A549 (cell line): ENCODE measurements at regions not wholly inside any gene's neighbourhood (a gene's known extent, or its start where the extent isn't known, plus 50 kb on each side); places are given as distances from the start of the nearest gene placed in this dataset.

Experiments used
- ATAC-seq, 2 experiments: fragments of 200-7000 bp in 1 of 2; fragments of >200 bp in 1 of 2; cut with Nextera tagmentation in 1 of 2; cut with Tn5 transposase in 1 of 2; 3 replicates each; pipeline versions ENCODE4 v1.8.0 to v1.9.1; 2018 to 2020; ENCODE audit warnings: mild to moderate bottlenecking in 1 of 2, moderate library complexity in 1 of 2
- CTCF ChIA-PET: fragments of 300-600 bp; sonication (Branson Sonifier 250); formaldehyde crosslinking; extraction: SDS; loops from one replicate; lab custom pipeline; 2021; ENCODE audit warnings: antibody characterized with exemption, inconsistent platforms; lab: Yijun Ruan, JAX
- POLR2A ChIA-PET: fragments of 350-600 bp; formaldehyde crosslinking; extraction: SDS; loops from one replicate; lab custom pipeline; 2021; ENCODE audit warnings: antibody characterized with exemption, inconsistent platforms; lab: Yijun Ruan, JAX
- DNase-seq, 2 experiments: peaks; one replicate each; pipeline versions ENCODE4 v3.0.0 to v3.0.0-alpha.2; 2011 to 2016; ENCODE audit warnings: low read depth in 1 of 2, low spot score in 1 of 2
- FAIRE-seq: peaks from 2 replicates; lab custom pipeline; 2011; peaks lifted over from hg19 to GRCh38; lab: Jason Lieb, UNC
- H3K27ac ChIP-seq, 2 experiments: fragments of >200 bp; sonication (Bioruptor Twin); formaldehyde crosslinking; 3 replicates each; pipeline ENCODE4 v1.5.1; 2016 to 2017
- H3K4me1 ChIP-seq: fragments of >200 bp; sonication (Bioruptor Twin); formaldehyde crosslinking; 3 replicates; pipeline ENCODE4 v1.6.1; 2016
- H3K4me2 ChIP-seq: fragments of >200 bp; sonication (Bioruptor Twin); formaldehyde crosslinking; 3 replicates; pipeline ENCODE4 v1.6.1; 2016
- H3K4me3 ChIP-seq: fragments of >200 bp; sonication (Bioruptor Twin); formaldehyde crosslinking; 3 replicates; pipeline ENCODE4 v1.5.1; 2016
- H3K9me3 ChIP-seq: fragments of >200 bp; sonication (Bioruptor Twin); formaldehyde crosslinking; 3 replicates; pipeline ENCODE4 v1.6.1; 2016
- ATOH8 ChIP-seq: fragments of 250-450 bp; sonication (Bioruptor Pico); IDR thresholded peaks from 2 replicates; pipeline ENCODE4 v1.5.0; 2020; ENCODE audit warnings: low read depth, mild to moderate bottlenecking, moderate library complexity
- BHLHE40 ChIP-seq: IDR thresholded peaks from 2 replicates; pipeline ENCODE4 v1.6.1; 2012; ENCODE audit warnings: low read depth, low read length, inconsistent platforms
- CBX2 ChIP-seq: fragments of 200-600 bp; sonication (generic); IDR thresholded peaks from 2 replicates; pipeline ENCODE4 v1.6.1; 2016; ENCODE audit warnings: low read depth, mild to moderate bottlenecking, borderline replicate concordance
- CEBPB ChIP-seq, 2 experiments: fragments of >200 bp in 1 of 2; sonication (Bioruptor Twin) in 1 of 2; formaldehyde crosslinking in 1 of 2; IDR thresholded peaks; 2 replicates each; pipeline ENCODE4 v1.6.1; 2012 to 2016
- CHD2 ChIP-seq: fragments of 150-350 bp; IDR thresholded peaks from 2 replicates; pipeline ENCODE4 v1.6.1; 2014; ENCODE audit warnings: low read length; ENCODE audit not compliant: partially characterized antibody
- EHF ChIP-seq: fragments of 250-450 bp; sonication (Bioruptor Pico); IDR thresholded peaks from 2 replicates; pipeline ENCODE4 v1.5.0; 2020; ENCODE audit warnings: mild to moderate bottlenecking
- ELK1 ChIP-seq: fragments of 150-350 bp; IDR thresholded peaks from 2 replicates; pipeline ENCODE4 v1.6.1; 2014; ENCODE audit warnings: low read depth, mild to moderate bottlenecking, low read length
- FOSB ChIP-seq: fragments of 250-450 bp; sonication (Bioruptor Pico); IDR thresholded peaks from 2 replicates; pipeline ENCODE4 v1.5.0; 2020; ENCODE audit warnings: mild to moderate bottlenecking, moderate library complexity
- FOSL2 ChIP-seq, 2 experiments: fragments of 450-650 bp in 1 of 2; fragments of >200 bp in 1 of 2; sonication (Bioruptor Twin) in 1 of 2; formaldehyde crosslinking; IDR thresholded peaks; 2 replicates each; pipeline versions ENCODE4 v1.5.0 to v1.6.1; 2016 to 2020; ENCODE audit warnings: mild to moderate bottlenecking in 1 of 2, moderate library complexity in 1 of 2
- GATA3 ChIP-seq: IDR thresholded peaks from 2 replicates; pipeline ENCODE4 v1.6.1; 2012; ENCODE audit warnings: borderline replicate concordance
- HOXB13 ChIP-seq: fragments of 250-450 bp; sonication (Bioruptor Pico); IDR thresholded peaks from 2 replicates; pipeline ENCODE4 v1.5.0; 2020; ENCODE audit warnings: low read depth, mild to moderate bottlenecking, moderate library complexity
- HOXB5 ChIP-seq: fragments of 250-450 bp; sonication (Bioruptor Pico); IDR thresholded peaks from 2 replicates; pipeline ENCODE4 v1.5.0; 2020; ENCODE audit warnings: mild to moderate bottlenecking, moderate library complexity
- JUN ChIP-seq, 2 experiments: fragments of >200 bp; sonication (Bioruptor Twin); formaldehyde crosslinking; IDR thresholded peaks; 2 replicates in 1 of 2; 3 replicates in 1 of 2; pipeline ENCODE4 v1.6.1; 2016 to 2017
- KDM1A ChIP-seq: fragments of 200-600 bp; sonication (generic); IDR thresholded peaks from 2 replicates; pipeline ENCODE4 v1.6.1; 2016; ENCODE audit warnings: low read depth, mild to moderate bottlenecking
- MAFK ChIP-seq: fragments of 450-650 bp; IDR thresholded peaks from 2 replicates; pipeline ENCODE4 v1.6.1; 2014; ENCODE audit not compliant: partially characterized antibody
- MAX ChIP-seq: IDR thresholded peaks from 2 replicates; pipeline ENCODE4 v1.6.1; 2012
- MAZ ChIP-seq: fragments of 150-350 bp; IDR thresholded peaks from 2 replicates; pipeline ENCODE4 v1.6.1; 2014; ENCODE audit warnings: antibody characterized with exemption, low read depth, low read length, borderline replicate concordance
- PBX3 ChIP-seq: IDR thresholded peaks from 2 replicates; pipeline ENCODE4 v1.6.1; 2012
- PHF8 ChIP-seq: fragments of 200-600 bp; sonication (generic); IDR thresholded peaks from 2 replicates; pipeline ENCODE4 v1.6.1; 2016; ENCODE audit warnings: low read depth, mild to moderate bottlenecking, antibody characterized with exemption, moderate library complexity, borderline replicate concordance
- RAD21 ChIP-seq, 2 experiments: fragments of >200 bp in 1 of 2; sonication (Bioruptor Twin) in 1 of 2; formaldehyde crosslinking in 1 of 2; IDR thresholded peaks in 1 of 2; conservative IDR thresholded peaks in 1 of 2; 2 replicates in 1 of 2; 3 replicates in 1 of 2; pipeline ENCODE4 v1.6.1; 2012 to 2018; ENCODE audit warnings: inconsistent platforms in 1 of 2
- SMC3 ChIP-seq: fragments of >200 bp; sonication (Bioruptor Twin); formaldehyde crosslinking; IDR thresholded peaks from 3 replicates; pipeline ENCODE4 v1.6.1; 2018; ENCODE audit warnings: inconsistent platforms
- SREBF2 ChIP-seq: fragments of 450-650 bp; IDR thresholded peaks from 2 replicates; pipeline ENCODE4 v1.6.1; 2014; ENCODE audit warnings: mild to moderate bottlenecking, moderate library complexity
- TP53 ChIP-seq: fragments of 250-450 bp; sonication (Bioruptor Pico); IDR thresholded peaks from 2 replicates; pipeline ENCODE4 v1.5.0; 2021; ENCODE audit warnings: mild to moderate bottlenecking, moderate library complexity
- ZFP36 ChIP-seq: fragments of 450-650 bp; IDR thresholded peaks from 2 replicates; pipeline ENCODE4 v1.6.1; 2014; ENCODE audit warnings: borderline replicate concordance; ENCODE audit not compliant: partially characterized antibody
- ZNF302 ChIP-seq: fragments of 250-450 bp; sonication (Bioruptor Pico); IDR thresholded peaks from 2 replicates; pipeline ENCODE4 v1.9.0; 2021; ENCODE audit warnings: inconsistent platforms, mild to moderate bottlenecking, moderate library complexity
- WGBS: methylation state at CpG from one replicate; pipeline ENCODE4 v1.1.6; 2017; ENCODE audit errors: missing lambda C conversion rate; 5-methylcytosine and 5-hydroxymethylcytosine counted together
- TF ChIP-seq, protein P1 (sequence below): fragments of 250-450 bp; sonication (Bioruptor Pico); IDR thresholded peaks from 2 replicates; pipeline ENCODE4 v1.5.0; 2021; ENCODE audit warnings: mild to moderate bottlenecking, moderate library complexity, borderline replicate concordance
- TF ChIP-seq, protein P2 (sequence below): fragments of >200 bp; sonication (Bioruptor Twin); formaldehyde crosslinking; IDR thresholded peaks from 2 replicates; pipeline ENCODE4 v1.6.1; 2016
- TF ChIP-seq, protein P3 (sequence below): fragments of >200 bp; sonication (Bioruptor Twin); formaldehyde crosslinking; IDR thresholded peaks from 3 replicates; pipeline ENCODE4 v1.6.1; 2016

DNA sequence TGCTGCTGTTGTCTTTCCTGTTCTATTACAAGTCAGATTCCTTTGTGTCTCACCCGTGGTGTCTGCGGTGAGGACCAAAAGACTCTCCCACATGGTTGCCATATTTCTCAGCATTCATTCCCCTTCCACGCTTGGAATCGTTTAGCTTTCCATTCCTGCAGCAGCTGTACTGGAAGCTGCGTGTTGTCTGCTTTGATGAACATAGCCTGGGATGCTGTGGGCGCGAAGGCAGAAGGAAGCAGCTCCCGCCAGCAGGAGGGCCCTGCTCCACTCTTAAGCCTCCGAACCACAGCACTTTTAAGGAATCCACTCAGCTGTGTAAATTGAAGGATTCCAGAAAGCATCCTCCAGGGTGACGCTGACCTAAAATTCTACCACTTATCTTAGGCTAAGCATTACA lies 303.6 kb upstream of the PITRM1 start:
- no peak overlapping the region for H3K4me2 ChIP-seq
- peaks cover 35% of the 10 kb centered on the region for H3K4me1 ChIP-seq
- H3K9me3 ChIP-seq, result no peaks in the 10 kb centered on the region
- TF ChIP-seq PHF8 (no peak), ZFP36 (no peak), ATOH8 (CRISPR knock-in tag) (no peak), CEBPB (IDR thresholded peaks at IDR 0.05) (no peak), SMC3 (no peak), HOXB5 (CRISPR knock-in tag) (no peak), RAD21 (conservative IDR thresholded peaks at IDR 0.05 in 1 of 2, IDR thresholded peaks at IDR 0.05 in 1 of 2) (no peak), GATA3 (no peak), FOSB (CRISPR knock-in tag) (no peak), BHLHE40 (no peak)
- TF ChIP-seq, protein P1, sequence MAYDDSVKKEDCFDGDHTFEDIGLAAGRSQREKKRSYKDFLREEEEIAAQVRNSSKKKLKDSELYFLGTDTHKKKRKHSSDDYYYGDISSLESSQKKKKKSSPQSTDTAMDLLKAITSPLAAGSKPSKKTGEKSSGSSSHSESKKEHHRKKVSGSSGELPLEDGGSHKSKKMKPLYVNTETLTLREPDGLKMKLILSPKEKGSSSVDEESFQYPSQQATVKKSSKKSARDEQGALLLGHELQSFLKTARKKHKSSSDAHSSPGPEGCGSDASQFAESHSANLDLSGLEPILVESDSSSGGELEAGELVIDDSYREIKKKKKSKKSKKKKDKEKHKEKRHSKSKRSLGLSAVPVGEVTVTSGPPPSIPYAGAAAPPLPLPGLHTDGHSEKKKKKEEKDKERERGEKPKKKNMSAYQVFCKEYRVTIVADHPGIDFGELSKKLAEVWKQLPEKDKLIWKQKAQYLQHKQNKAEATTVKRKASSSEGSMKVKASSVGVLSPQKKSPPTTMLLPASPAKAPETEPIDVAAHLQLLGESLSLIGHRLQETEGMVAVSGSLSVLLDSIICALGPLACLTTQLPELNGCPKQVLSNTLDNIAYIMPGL, result no peak
- DNase-seq (no peak), ATAC-seq (no peak), FAIRE-seq (no peak)
- peak overlapping the region in 1 of 2 experiments; percentile 61; a peak in 2 of 6 replicates for H3K27ac ChIP-seq
- no peak overlapping the region for H3K4me3 ChIP-seq
- ChIA-PET CTCF (interaction anchor here (1.0 to 1.3 kb wide), 5 partner anchors 10 to 279 kb away, joined by 3 to 5 read pairs (median 3); no protein-coding TSS in a partner anchor), POLR2A (no interaction called here)
- 93% methylated on average over 10 of the region's 10 CpGs for WGBS

- WGBS, result 93% methylated on average over 6 of the region's 6 CpGs
- Histone ChIP-seq H3K4me3 (no peak overlapping the region), H3K9me3 (no peaks in the 10 kb centered on the region), H3K4me1 (peaks cover 35% of the 10 kb centered on the region), H3K4me2 (no peak overlapping the region), H3K27ac (peak overlapping the region in 1 of 2 experiments; percentile 51; a peak in 2 of 6 replicates)
- DNase-seq (no peak), ATAC-seq (no peak), FAIRE-seq (no peak)
- CTCF ChIA-PET, result interaction anchor here (1.0 to 1.3 kb wide), 2 partner anchors 9 to 20 kb away, joined by 4 read pairs; no protein-coding TSS in a partner anchor
- POLR2A ChIA-PET, result no interaction called here
- TF ChIP-seq PBX3, result no peak
These were observed 302.8 kb upstream of the PITRM1 start for GRCh38 chr10:3475367-3475766.

DNA sequence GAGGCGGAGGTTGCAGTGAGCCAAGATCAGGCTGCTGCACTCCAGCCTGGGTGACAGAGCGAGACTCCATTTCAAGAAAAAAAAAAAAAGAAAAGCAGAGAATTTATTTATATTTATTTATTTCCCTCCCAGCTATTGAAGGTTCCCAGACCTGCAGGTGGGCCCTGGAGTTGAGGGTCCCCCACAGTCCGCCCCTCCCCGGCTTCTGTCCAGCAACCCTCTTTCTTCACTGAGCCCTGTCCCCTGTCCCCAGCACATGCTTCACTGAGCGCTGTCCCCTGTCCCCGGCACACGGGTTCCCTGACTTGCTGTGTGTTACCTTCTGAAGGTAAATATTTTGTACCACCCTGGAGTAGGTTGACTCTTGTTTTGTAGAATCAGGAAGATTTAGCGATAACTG lies 301.7 kb upstream of the PITRM1 start:
- no peak overlapping the region for H3K4me3 ChIP-seq
- no peak for DNase-seq
- peaks cover 45% of the 10 kb centered on the region for H3K4me1 ChIP-seq
- ATAC-seq, result no peak
- no peak overlapping the region for H3K4me2 ChIP-seq
- CTCF ChIA-PET, result interaction anchor here (1.3 kb wide), 1 partner anchor 10 kb away, joined by 4 read pairs; no protein-coding TSS in a partner anchor
- no peaks in the 10 kb centered on the region for H3K9me3 ChIP-seq
- POLR2A ChIA-PET, result no interaction called here
- peak overlapping the region in 1 of 2 experiments; percentile 92; a peak in 4 of 6 replicates for H3K27ac ChIP-seq
- TF ChIP-seq MAX (no peak), TP53 (CRISPR knock-in tag) (no peak), ELK1 (no peak), RAD21 (conservative IDR thresholded peaks at IDR 0.05 in 1 of 2, IDR thresholded peaks at IDR 0.05 in 1 of 2) (no peak), CHD2 (no peak), SREBF2 (no peak), JUN (IDR thresholded peaks at IDR 0.05) (no peak), MAFK (no peak), FOSL2 (IDR thresholded peaks at IDR 0.05) (no peak), FOSL2 (CRISPR knock-in tag; IDR thresholded peaks at IDR 0.05) (no peak), CBX2 (no peak), ZNF302 (CRISPR knock-in tag) (no peak), EHF (CRISPR knock-in tag) (no peak), KDM1A (no peak), MAZ (no peak), HOXB13 (no peak)
- TF ChIP-seq, protein P2, sequence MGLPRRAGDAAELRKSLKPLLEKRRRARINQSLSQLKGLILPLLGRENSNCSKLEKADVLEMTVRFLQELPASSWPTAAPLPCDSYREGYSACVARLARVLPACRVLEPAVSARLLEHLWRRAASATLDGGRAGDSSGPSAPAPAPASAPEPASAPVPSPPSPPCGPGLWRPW, result no peak
- TF ChIP-seq, protein P3, sequence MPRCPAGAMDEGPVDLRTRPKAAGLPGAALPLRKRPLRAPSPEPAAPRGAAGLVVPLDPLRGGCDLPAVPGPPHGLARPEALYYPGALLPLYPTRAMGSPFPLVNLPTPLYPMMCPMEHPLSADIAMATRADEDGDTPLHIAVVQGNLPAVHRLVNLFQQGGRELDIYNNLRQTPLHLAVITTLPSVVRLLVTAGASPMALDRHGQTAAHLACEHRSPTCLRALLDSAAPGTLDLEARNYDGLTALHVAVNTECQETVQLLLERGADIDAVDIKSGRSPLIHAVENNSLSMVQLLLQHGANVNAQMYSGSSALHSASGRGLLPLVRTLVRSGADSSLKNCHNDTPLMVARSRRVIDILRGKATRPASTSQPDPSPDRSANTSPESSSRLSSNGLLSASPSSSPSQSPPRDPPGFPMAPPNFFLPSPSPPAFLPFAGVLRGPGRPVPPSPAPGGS, result no peak
- 94% methylated on average over 8 of the region's 8 CpGs for WGBS
- no peak for FAIRE-seq
